H4 (cell line): ENCODE measurements at regions not wholly inside any gene's neighbourhood (a gene's known extent, or its start where the extent isn't known, plus 50 kb on each side); places are given as distances from the start of the nearest gene placed in this dataset.
"Not testable (repeated sequence)": the region's sequence is repeated elsewhere in the genome, so short reads cannot be mapped to it uniquely, and the experiment has no call there.

Experiments
- DNase-seq: peaks from one replicate; pipeline ENCODE4 v3.0.0-alpha.2; 2015; ENCODE audit warnings: low spot score

- no peak for DNase-seq
Observed at GRCh38 chr6:90677440-90677839, 90.6 kb upstream of the MAP3K7 start.

- DNase-seq: no peak
Observed at GRCh38 chr6:90676516-90677300, 89.8 kb upstream of the MAP3K7 start.

GRCh38 chr6:90675107-90675506, 88.2 kb upstream of the MAP3K7 start:
- not testable (repeated sequence) for DNase-seq

- not testable (repeated sequence) for DNase-seq
Observed at GRCh38 chr6:90674077-90674476, 87.2 kb upstream of the MAP3K7 start.

- no peak for DNase-seq
Observed at GRCh38 chr6:90669846-90670245, 83.0 kb upstream of the MAP3K7 start.

GRCh38 chr6:90669420-90669819, 82.5 kb upstream of the MAP3K7 start:
- DNase-seq: no peak

- DNase-seq: no peak
Observed at GRCh38 chr6:90668141-90668540, 81.3 kb upstream of the MAP3K7 start.

- no peak for DNase-seq
Observed at GRCh38 chr6:90663873-90664272, 77.0 kb upstream of the MAP3K7 start.

GRCh38 chr6:90663106-90663505, 76.2 kb upstream of the MAP3K7 start:
- no peak for DNase-seq

GRCh38 chr6:90660931-90661330, 74.1 kb upstream of the MAP3K7 start:
- no peak for DNase-seq

- DNase-seq: no peak
Observed at GRCh38 chr6:90658497-90658896, 71.6 kb upstream of the MAP3K7 start.

- DNase-seq: no peak
Observed at GRCh38 chr6:90656325-90656724, 69.5 kb upstream of the MAP3K7 start.

GRCh38 chr6:90654806-90655205, 67.9 kb upstream of the MAP3K7 start:
- no peak for DNase-seq

- no peak for DNase-seq
Observed at GRCh38 chr6:90654166-90654565, 67.3 kb upstream of the MAP3K7 start.

GRCh38 chr6:90653750-90654149, 66.9 kb upstream of the MAP3K7 start:
- DNase-seq: no peak

GRCh38 chr6:90650041-90650940, 63.4 kb upstream of the MAP3K7 start:
- no peak for DNase-seq

- DNase-seq: no peak
Observed at GRCh38 chr6:90648873-90649272, 62.0 kb upstream of the MAP3K7 start.

- no peak for DNase-seq
Observed at GRCh38 chr6:90646940-90647339, 60.1 kb upstream of the MAP3K7 start.

- DNase-seq: no peak
Observed at GRCh38 chr6:90645634-90646033, 58.8 kb upstream of the MAP3K7 start.

- no peak for DNase-seq
Observed at GRCh38 chr6:90644492-90644891, 57.6 kb upstream of the MAP3K7 start.

GRCh38 chr6:90643381-90643780, 56.5 kb upstream of the MAP3K7 start:
- DNase-seq: peak; percentile 28

- DNase-seq: no peak
Observed at GRCh38 chr6:90637320-90637719, 50.4 kb upstream of the MAP3K7 start.
